GM19395 (cell line): ENCODE measurements at regions not wholly inside any gene's neighbourhood (a gene's known extent, or its start where the extent isn't known, plus 50 kb on each side); places are given as distances from the start of the nearest gene placed in this dataset.

Experiments used
- ATAC-seq: cut with Tn5 transposase; IDR thresholded peaks from one replicate; pipeline ENCODE4 v1.9.1; 2021; ENCODE audit warnings: mild to moderate bottlenecking, moderate library complexity; ENCODE audit not compliant: unreplicated experiment

GRCh38 chr7:39883812-39884390 is 66.2 kb upstream of the CDK13 start:
- ATAC-seq, result no peak

- ATAC-seq, result no peak
These were observed 61.7 kb upstream of the CDK13 start for GRCh38 chr7:39888171-39888853.

GRCh38 chr7:39890411-39890810 is 59.6 kb upstream of the CDK13 start:
- no peak for ATAC-seq

- no peak for ATAC-seq
These were observed 58.2 kb upstream of the CDK13 start for GRCh38 chr7:39891894-39892293.

GRCh38 chr7:39892361-39892760 is 57.7 kb upstream of the CDK13 start:
- no peak for ATAC-seq

GRCh38 chr7:39894904-39895303 is 55.2 kb upstream of the CDK13 start:
- no peak for ATAC-seq

- ATAC-seq, result no peak
These were observed 53.2 kb upstream of the CDK13 start for GRCh38 chr7:39896840-39897239.

GRCh38 chr7:39898867-39899266 is 51.2 kb upstream of the CDK13 start:
- ATAC-seq, result no peak
